ENCODE measurements at regions not wholly inside any gene's neighbourhood (a gene's known extent, or its start where the extent isn't known, plus 50 kb on each side); places are given as distances from the start of the nearest gene placed in this dataset.
A peak's percentile ranks its signal among the peaks of the same experiment; 100 is the strongest.

DNA sequence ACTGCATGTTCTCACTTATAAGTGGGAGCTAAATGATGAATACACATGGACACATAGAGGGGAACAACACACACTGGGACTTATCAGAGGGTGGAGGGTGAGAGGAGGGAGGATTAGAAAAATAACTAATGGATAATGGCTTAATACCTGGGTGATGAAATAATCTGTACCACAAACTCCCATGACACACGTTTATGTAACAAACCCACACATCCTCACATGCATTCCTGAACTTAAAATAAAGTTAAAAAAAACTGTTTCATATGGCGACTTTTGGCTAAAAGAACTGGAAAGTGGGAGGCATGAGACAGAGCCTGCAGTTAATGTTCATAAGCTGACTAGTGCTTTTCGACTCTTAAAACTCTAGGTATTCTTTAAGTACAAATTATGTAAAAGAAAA is 98.9 kb upstream of the NPFFR2 start:
- no peak for DNase-seq
- no TSS peak for BruUV-seq (replicated peaks)
- intact Hi-C loops (cut with micrococcal nuclease; ENCODE audit: unreplicated experiment): no loop called here
- Histone ChIP-seq H3K79me2 (ENCODE audit: low read depth) (no peaks in the 10 kb centered on the region), H3K4me2 (no peak overlapping the region), H3K4me1 (replicated peaks; ENCODE audit: insufficient read depth) (no peaks in the 10 kb centered on the region), H3K27ac (no peak overlapping the region), H3F3A (ENCODE audit: insufficient read depth, low read depth) (no peaks in the 10 kb centered on the region), H3K9me3 (ENCODE audit: insufficient read depth, low read depth) (no peaks in the 10 kb centered on the region), H4K20me1 (ENCODE audit: insufficient read depth) (no peaks in the 10 kb centered on the region), H3K4me3 (no peak overlapping the region), H3K36me3 (ENCODE audit: low read depth) (no peaks in the 10 kb centered on the region), H3K9me2 (ENCODE audit: insufficient read depth) (no peaks in the 10 kb centered on the region), H2AFZ (no peak overlapping the region), H3K27me3 (ENCODE audit: insufficient read depth, low read depth) (no peaks in the 10 kb centered on the region)
- ChIA-PET POLR2A (ENCODE audit: unreplicated experiment) (no interaction called here), CTCF (interaction anchor here (0.7 kb wide), 1 partner anchor 15 kb away, joined by 3 read pairs; no protein-coding TSS in a partner anchor)
- no peak for TF ChIP-seq EZH2 (IDR thresholded peaks at IDR 0.05; ENCODE audit: low read depth)
- TF ChIP-seq, protein P1, sequence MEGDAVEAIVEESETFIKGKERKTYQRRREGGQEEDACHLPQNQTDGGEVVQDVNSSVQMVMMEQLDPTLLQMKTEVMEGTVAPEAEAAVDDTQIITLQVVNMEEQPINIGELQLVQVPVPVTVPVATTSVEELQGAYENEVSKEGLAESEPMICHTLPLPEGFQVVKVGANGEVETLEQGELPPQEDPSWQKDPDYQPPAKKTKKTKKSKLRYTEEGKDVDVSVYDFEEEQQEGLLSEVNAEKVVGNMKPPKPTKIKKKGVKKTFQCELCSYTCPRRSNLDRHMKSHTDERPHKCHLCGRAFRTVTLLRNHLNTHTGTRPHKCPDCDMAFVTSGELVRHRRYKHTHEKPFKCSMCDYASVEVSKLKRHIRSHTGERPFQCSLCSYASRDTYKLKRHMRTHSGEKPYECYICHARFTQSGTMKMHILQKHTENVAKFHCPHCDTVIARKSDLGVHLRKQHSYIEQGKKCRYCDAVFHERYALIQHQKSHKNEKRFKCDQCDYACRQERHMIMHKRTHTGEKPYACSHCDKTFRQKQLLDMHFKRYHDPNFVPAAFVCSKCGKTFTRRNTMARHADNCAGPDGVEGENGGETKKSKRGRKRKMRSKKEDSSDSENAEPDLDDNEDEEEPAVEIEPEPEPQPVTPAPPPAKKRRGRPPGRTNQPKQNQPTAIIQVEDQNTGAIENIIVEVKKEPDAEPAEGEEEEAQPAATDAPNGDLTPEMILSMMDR (conservative IDR thresholded peaks at IDR 0.05): no peak

DNA sequence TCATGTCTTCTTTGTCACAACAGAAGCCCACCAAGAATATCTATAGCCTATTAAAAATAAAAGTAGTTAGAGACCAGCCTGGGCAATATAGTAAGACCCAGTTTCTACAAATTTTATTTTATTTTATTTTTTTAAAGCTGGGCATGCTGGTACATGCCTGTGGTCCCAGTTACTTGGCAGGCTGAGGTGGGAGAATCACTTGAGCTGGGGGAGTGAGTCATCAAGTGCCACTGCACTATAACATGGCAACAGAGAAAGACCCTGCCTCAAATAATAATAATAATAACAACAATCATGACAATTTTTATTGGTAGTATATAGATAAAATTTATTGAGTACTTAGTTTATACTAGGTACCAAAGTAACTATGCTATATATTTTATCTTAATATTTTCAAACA is 93.0 kb upstream of the NPFFR2 start:
- H2AFZ ChIP-seq: no peak overlapping the region
- DNase-seq: no peak
- no peak overlapping the region for H3K4me2 ChIP-seq
- no peaks in the 10 kb centered on the region for H3K9me2 ChIP-seq (ENCODE audit: insufficient read depth)
- no peak overlapping the region for H3K4me3 ChIP-seq
- no peaks in the 10 kb centered on the region for H3K9me3 ChIP-seq (ENCODE audit: insufficient read depth, low read depth)
- ChIA-PET POLR2A (ENCODE audit: unreplicated experiment) (no interaction called here), CTCF (no interaction called here)
- H3K36me3 ChIP-seq (ENCODE audit: low read depth): no peaks in the 10 kb centered on the region
- no peaks in the 10 kb centered on the region for H4K20me1 ChIP-seq (ENCODE audit: insufficient read depth)
- intact Hi-C loops (cut with micrococcal nuclease; ENCODE audit: unreplicated experiment): no loop called here
- no peaks in the 10 kb centered on the region for H3K4me1 ChIP-seq (replicated peaks; ENCODE audit: insufficient read depth)
- no peak overlapping the region for H3K27ac ChIP-seq
- TF ChIP-seq, protein P1 (conservative IDR thresholded peaks at IDR 0.05): no peak
- no peak for TF ChIP-seq EZH2 (IDR thresholded peaks at IDR 0.05; ENCODE audit: low read depth)
- no peaks in the 10 kb centered on the region for H3K27me3 ChIP-seq (ENCODE audit: insufficient read depth, low read depth)
- H3K79me2 ChIP-seq (ENCODE audit: low read depth): no peaks in the 10 kb centered on the region
- no TSS peak for BruUV-seq (replicated peaks)
- no peaks in the 10 kb centered on the region for H3F3A ChIP-seq (ENCODE audit: insufficient read depth, low read depth)

DNA sequence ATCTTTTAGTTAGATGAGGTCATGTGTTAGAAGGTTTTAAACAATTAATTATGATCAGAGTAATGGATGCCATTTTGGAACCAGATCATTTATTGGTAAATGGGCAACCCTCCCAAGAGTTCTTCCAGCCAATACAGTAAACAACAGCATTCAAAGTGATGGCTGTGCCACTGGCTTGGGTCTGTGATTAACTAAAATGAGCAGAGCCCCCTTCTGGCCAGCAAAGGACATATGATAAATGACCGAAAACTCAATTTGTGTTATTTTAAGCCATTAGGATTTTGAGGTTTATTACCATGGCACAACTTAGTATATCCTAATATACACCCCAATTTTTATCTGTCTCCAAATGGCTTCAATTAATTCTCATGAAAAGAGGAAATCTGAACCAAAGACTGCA is 90.8 kb upstream of the NPFFR2 start:
- no TSS peak for BruUV-seq (replicated peaks)
- TF ChIP-seq EZH2 (IDR thresholded peaks at IDR 0.05; ENCODE audit: low read depth): no peak
- TF ChIP-seq, protein P1 (conservative IDR thresholded peaks at IDR 0.05): peak; percentile 52

More for the DNA sequence above, 90.8 kb upstream of the NPFFR2 start:
- Histone ChIP-seq H4K20me1 (ENCODE audit: insufficient read depth) (no peaks in the 10 kb centered on the region), H3K9me3 (ENCODE audit: insufficient read depth, low read depth) (no peaks in the 10 kb centered on the region), H2AFZ (no peak overlapping the region), H3F3A (ENCODE audit: insufficient read depth, low read depth) (no peaks in the 10 kb centered on the region), H3K79me2 (ENCODE audit: low read depth) (no peaks in the 10 kb centered on the region), H3K27ac (no peak overlapping the region), H3K4me3 (no peak overlapping the region), H3K4me2 (no peak overlapping the region), H3K4me1 (replicated peaks; ENCODE audit: insufficient read depth) (no peaks in the 10 kb centered on the region), H3K9me2 (ENCODE audit: insufficient read depth) (no peaks in the 10 kb centered on the region), H3K27me3 (ENCODE audit: insufficient read depth, low read depth) (no peaks in the 10 kb centered on the region), H3K36me3 (ENCODE audit: low read depth) (no peaks in the 10 kb centered on the region)
- ChIA-PET POLR2A (ENCODE audit: unreplicated experiment) (no interaction called here), CTCF (no interaction called here)
- DNase-seq: no peak
- intact Hi-C loops (cut with micrococcal nuclease; ENCODE audit: unreplicated experiment): no loop called here
